Activated CD8-positive, alpha-beta T cell treated with anti-CD3 and anti-CD28 coated beads, Interleukin-2, amount 10 ng/mL, durations not matched to agents 7 days and 5 days (primary cell): ENCODE measurements at regions not wholly inside any gene's neighbourhood (a gene's known extent, or its start where the extent isn't known, plus 50 kb on each side); places are given as distances from the start of the nearest gene placed in this dataset.
A peak's percentile ranks its signal among the peaks of the same experiment; 100 is the strongest.

Experiments used
- ATAC-seq: fragments of 150-1000 bp; cut with Tn5 transposase; one replicate; pipeline ENCODE4 v1.10.0; 2021; ENCODE audit warnings: moderate library complexity
- CTCF ChIA-PET: fragments of 350-600 bp; sonication (Branson Sonifier 250); formaldehyde crosslinking; loops from one replicate; lab custom pipeline; 2021; ENCODE audit warnings: antibody characterized with exemption; lab: Charles Lee
- POLR2A ChIA-PET: fragments of 350-600 bp; sonication (Branson Sonifier 250); formaldehyde crosslinking; loops from one replicate; lab custom pipeline; 2021; ENCODE audit warnings: antibody characterized with exemption; lab: Charles Lee
- DNase-seq: peaks from one replicate; pipeline ENCODE4 v3.0.0-alpha.2; 2020
- H3K27ac Mint-ChIP-seq: one replicate; pipeline ENCODE4 v1.8.0; 2021; ENCODE audit warnings: mild to moderate bottlenecking, mixed read lengths
- H3K27me3 Mint-ChIP-seq: one replicate; pipeline ENCODE4 v1.8.0; 2021; ENCODE audit warnings: low read depth, mixed read lengths
- H3K36me3 Mint-ChIP-seq: one replicate; pipeline ENCODE4 v1.8.0; 2021; ENCODE audit warnings: low read depth, mixed read lengths
- H3K4me1 Mint-ChIP-seq: one replicate; pipeline ENCODE4 v1.8.0; 2021; ENCODE audit warnings: low read depth, mixed read lengths
- H3K4me3 Mint-ChIP-seq: one replicate; pipeline ENCODE4 v1.8.0; 2021; ENCODE audit warnings: mild to moderate bottlenecking, mixed read lengths
- H3K9me3 Mint-ChIP-seq: one replicate; pipeline ENCODE4 v1.8.0; 2022; ENCODE audit warnings: mixed read lengths; ENCODE audit not compliant: insufficient read depth

DNA sequence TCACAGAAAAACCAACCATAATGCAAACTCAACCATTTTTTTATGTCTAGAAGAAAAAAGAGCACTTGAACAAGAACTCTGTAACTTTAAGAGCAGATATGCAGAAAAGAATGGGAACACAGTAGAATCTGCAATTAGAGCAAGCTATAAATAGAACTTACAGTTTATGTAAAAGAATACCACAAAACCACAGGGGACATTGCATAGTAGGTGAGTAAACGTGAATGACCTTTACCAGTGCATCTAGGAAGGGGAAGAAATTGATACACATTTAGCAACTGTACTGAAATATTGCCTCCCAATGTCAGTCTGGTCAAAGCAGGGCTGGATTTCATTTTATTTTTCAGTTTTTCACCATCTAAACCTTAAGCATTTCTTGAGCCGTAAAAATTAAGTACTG, 242.2 kb upstream of the EDNRB start:
- ATAC-seq = no peak
- H3K9me3 Mint-ChIP-seq = no peaks in the 10 kb centered on the region
- no peak overlapping the region for H3K27ac Mint-ChIP-seq
- H3K4me3 Mint-ChIP-seq = no peak overlapping the region
- DNase-seq = no peak
- CTCF ChIA-PET = no interaction called here
- no peaks in the 10 kb centered on the region for H3K27me3 Mint-ChIP-seq
- H3K36me3 Mint-ChIP-seq = no peaks in the 10 kb centered on the region
- no peaks in the 10 kb centered on the region for H3K4me1 Mint-ChIP-seq
- POLR2A ChIA-PET = no interaction called here

DNA sequence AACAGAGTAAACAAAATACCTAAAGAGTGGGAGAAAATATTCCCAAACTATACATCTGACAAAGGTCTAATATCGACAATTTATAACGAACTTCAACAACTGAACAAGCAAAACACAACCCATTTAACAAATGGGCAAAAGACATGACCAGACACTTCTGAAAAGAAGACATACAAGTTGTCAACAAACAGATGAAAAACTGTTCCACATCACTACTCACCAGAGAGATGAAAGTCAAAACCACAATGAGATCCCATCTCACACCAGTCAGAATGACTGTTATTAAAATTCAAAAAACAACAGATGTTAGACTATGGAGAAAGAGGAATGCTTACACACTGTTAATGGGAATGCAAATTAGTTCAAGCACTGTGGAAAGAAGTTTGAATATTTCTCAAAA, 233.8 kb upstream of the EDNRB start:
- no peaks in the 10 kb centered on the region for H3K4me1 Mint-ChIP-seq
- H3K36me3 Mint-ChIP-seq = no peaks in the 10 kb centered on the region
- no peaks in the 10 kb centered on the region for H3K27me3 Mint-ChIP-seq
- no peak overlapping the region for H3K4me3 Mint-ChIP-seq
- no peaks in the 10 kb centered on the region for H3K9me3 Mint-ChIP-seq
- POLR2A ChIA-PET = interaction anchor here (0.6 kb wide), 1 partner anchor 452 kb away, joined by 3 read pairs; no protein-coding TSS in a partner anchor
- ATAC-seq (no peak), DNase-seq (no peak)
- CTCF ChIA-PET = interaction anchor here (1.6 kb wide), 1 partner anchor 15 kb away, joined by 4 read pairs; no protein-coding TSS in a partner anchor
- H3K27ac Mint-ChIP-seq = no peak overlapping the region

DNA sequence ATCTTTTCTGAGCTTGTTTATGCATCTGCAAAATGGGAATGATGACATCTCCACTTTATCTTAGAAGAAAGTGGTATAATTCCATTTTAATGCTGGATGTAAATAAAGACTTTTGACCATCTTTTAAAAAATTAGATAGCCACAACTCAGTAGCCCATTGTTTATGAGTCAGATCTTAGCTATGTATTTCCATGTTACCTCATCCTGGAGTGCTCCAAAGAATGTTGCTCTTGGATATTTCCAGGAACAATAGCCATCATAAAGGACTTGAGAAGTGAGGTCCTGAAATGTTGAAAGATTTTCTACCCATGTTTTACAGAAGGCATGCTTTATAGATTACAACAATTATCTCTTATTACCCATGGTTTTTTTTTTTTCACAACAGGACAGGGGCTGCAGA, 229.3 kb upstream of the EDNRB start:
- no peak for ATAC-seq

DNA sequence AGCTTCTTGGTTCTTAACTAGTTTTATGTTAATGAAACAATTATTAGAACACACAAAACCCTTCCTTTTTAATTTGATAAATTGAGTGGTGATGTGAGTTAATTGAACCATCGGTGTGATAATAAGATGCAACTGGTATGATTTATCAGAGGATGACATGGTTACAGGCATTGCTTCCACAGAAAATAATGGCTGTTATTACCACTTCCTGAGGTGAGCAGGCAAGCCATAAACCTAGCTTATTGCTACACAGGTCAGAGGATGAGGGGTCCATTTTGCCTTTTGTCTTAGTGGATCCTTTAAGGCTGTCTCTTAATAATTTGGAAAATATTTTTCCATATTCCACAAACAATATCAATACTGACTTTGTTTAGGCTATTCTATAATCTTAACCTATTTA, 226.6 kb upstream of the EDNRB start:
- Mint-ChIP-seq H3K27me3 (peaks cover 6% of the 10 kb centered on the region), H3K27ac (no peak overlapping the region), H3K4me1 (no peaks in the 10 kb centered on the region), H3K9me3 (no peaks in the 10 kb centered on the region), H3K4me3 (no peak overlapping the region), H3K36me3 (no peaks in the 10 kb centered on the region)
- CTCF ChIA-PET = no interaction called here
- POLR2A ChIA-PET = no interaction called here
- DNase-seq = no peak
- ATAC-seq = no peak

More for the DNA sequence above, 229.3 kb upstream of the EDNRB start:
- Mint-ChIP-seq H3K9me3 (no peaks in the 10 kb centered on the region), H3K36me3 (no peaks in the 10 kb centered on the region), H3K27ac (no peak overlapping the region), H3K27me3 (peaks cover 4% of the 10 kb centered on the region), H3K4me1 (no peaks in the 10 kb centered on the region), H3K4me3 (no peak overlapping the region)
- POLR2A ChIA-PET = no interaction called here
- CTCF ChIA-PET = interaction anchor here (1.1 to 1.8 kb wide), 2 partner anchors 10 to 27 kb away, joined by 3 to 7 read pairs; no protein-coding TSS in a partner anchor
- DNase-seq = no peak

DNA sequence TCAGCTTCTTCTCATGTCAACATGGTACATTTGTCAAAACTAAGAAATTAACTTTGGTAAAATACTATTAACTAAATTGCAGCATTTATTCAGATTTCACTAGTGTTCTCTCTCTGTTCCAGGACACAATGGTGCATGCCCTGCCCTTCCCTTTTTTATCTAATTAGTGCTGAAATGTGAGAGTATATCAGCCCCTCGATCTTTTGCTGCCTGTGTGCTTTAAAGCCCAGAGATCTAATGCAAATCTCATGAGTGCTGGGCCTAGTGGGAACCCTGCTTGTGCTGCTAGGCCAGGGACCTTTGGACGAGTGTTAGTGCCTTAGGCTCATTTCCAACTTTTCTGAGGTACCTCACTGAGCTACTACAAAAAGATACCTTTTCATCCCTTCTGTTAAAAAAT, 221.1 kb upstream of the EDNRB start:
- no peak overlapping the region for H3K27ac Mint-ChIP-seq
- POLR2A ChIA-PET = no interaction called here

DNA sequence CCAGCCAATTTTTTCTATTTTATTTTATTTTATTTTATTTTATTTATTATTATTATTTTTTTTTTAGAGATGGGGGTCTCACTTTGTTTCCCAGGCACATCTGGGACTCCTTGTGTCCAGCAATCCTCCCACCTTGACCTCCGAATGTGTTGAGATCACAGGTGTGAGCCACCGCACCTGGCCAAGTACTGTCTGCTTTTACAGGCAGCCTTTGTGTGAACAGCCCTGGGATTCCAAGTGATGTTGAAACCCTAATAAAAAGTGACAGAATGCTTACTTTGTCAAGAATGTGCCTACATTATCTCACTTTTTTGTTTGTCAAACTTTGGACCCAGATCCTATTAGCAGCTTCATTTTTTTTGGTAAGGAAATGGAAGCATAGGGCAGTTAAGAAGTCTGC, 220.1 kb upstream of the EDNRB start:
- ATAC-seq (no peak), DNase-seq (no peak)
- ChIA-PET POLR2A (interaction anchor here (0.7 kb wide), 1 partner anchor 865 kb away, joined by 4 read pairs; no protein-coding TSS in a partner anchor), CTCF (interaction anchor here (1.0 to 4.5 kb wide), 6 partner anchors 9 to 843 kb away, joined by 3 to 29 read pairs (median 6); no protein-coding TSS in a partner anchor)
- H3K36me3 Mint-ChIP-seq = no peaks in the 10 kb centered on the region
- H3K4me3 Mint-ChIP-seq = no peak overlapping the region
- H3K27me3 Mint-ChIP-seq = peaks cover 3% of the 10 kb centered on the region
- no peak overlapping the region for H3K27ac Mint-ChIP-seq
- no peaks in the 10 kb centered on the region for H3K9me3 Mint-ChIP-seq
- H3K4me1 Mint-ChIP-seq = peaks cover 6% of the 10 kb centered on the region

More for the DNA sequence above, 221.1 kb upstream of the EDNRB start:
- no peaks in the 10 kb centered on the region for H3K9me3 Mint-ChIP-seq
- H3K4me3 Mint-ChIP-seq = no peak overlapping the region
- DNase-seq (no peak), ATAC-seq (no peak)
- CTCF ChIA-PET = interaction anchor here (1.1 to 4.5 kb wide), 2 partner anchors 101 to 839 kb away, joined by 3 to 29 read pairs; no protein-coding TSS in a partner anchor
- H3K36me3 Mint-ChIP-seq = no peaks in the 10 kb centered on the region
- H3K27me3 Mint-ChIP-seq = peaks cover 4% of the 10 kb centered on the region
- H3K4me1 Mint-ChIP-seq = peaks cover 6% of the 10 kb centered on the region

DNA sequence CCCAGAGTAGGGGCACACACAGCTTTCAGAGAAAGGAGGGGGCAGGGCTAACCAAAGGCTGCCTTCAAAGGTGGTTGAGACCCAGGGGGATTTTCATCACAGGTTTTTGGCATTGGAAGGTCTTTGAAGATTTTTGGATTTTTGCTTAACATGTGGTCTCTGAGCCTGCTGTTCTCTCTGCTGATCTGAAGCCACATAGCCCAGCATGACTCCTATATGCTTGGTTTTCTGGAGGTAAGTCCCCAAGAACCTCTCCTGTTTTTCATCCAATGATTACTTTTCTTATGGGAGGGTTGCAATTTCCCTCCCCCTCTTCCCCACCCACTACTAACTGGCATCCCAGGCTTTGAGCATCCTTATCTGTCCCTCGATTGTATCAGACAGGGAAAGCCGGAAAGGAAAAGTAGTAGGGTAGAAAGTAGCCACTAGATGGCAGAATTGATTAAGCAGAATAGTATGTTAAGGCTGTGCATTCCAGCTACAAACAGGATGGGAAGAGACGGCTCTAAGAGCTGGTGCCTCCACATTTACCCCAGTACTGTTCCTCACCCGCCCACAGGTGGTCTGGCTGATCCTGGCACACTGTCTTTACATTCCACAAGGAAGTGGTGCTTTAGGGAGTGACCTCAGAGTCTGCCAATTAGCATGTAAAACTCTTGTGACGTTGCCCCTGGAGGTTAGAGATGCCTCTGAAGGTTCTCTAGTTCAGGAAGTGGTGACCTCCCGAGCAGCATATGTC, 218.9 kb upstream of the EDNRB start:
- no peak overlapping the region for H3K4me3 Mint-ChIP-seq
- peak; percentile 82 for ATAC-seq
- ChIA-PET CTCF (interaction anchor here (0.7 to 4.5 kb wide), 10 partner anchors 11 to 849 kb away, joined by 3 to 29 read pairs (median 4); no protein-coding TSS in a partner anchor), POLR2A (no interaction called here)
- H3K4me1 Mint-ChIP-seq = peaks cover 6% of the 10 kb centered on the region
- peak; percentile 23 for DNase-seq
- H3K27me3 Mint-ChIP-seq = no peaks in the 10 kb centered on the region
- no peak overlapping the region for H3K27ac Mint-ChIP-seq
- H3K9me3 Mint-ChIP-seq = no peaks in the 10 kb centered on the region
- H3K36me3 Mint-ChIP-seq = no peaks in the 10 kb centered on the region

DNA sequence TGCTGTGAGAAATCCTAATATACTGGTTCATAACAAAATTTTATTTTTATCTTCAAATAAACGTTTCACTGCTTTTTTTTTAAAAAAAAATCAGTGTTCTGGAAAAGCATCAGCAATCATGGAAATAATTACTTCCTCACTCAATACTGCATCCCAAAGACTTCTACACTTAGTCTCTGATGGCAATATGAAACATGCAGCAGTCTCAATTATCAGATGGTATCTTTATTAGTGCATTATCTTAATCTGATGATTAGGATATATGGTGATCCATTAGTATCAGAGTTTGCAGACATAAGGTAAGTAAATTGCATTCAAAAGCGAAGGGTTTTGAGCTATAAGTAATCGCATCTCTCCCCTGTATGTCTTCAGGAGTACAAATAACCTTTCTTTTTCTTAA, 218.3 kb upstream of the EDNRB start:
- H3K36me3 Mint-ChIP-seq = no peaks in the 10 kb centered on the region
- H3K4me3 Mint-ChIP-seq = no peak overlapping the region
- no peaks in the 10 kb centered on the region for H3K9me3 Mint-ChIP-seq
- no peaks in the 10 kb centered on the region for H3K27me3 Mint-ChIP-seq
- DNase-seq = no peak
- ATAC-seq = no peak
- CTCF ChIA-PET = interaction anchor here (1.2 to 4.5 kb wide), 5 partner anchors 11 to 849 kb away, joined by 3 to 29 read pairs (median 5); no protein-coding TSS in a partner anchor
- peaks cover 6% of the 10 kb centered on the region for H3K4me1 Mint-ChIP-seq
- POLR2A ChIA-PET = no interaction called here
- no peak overlapping the region for H3K27ac Mint-ChIP-seq

DNA sequence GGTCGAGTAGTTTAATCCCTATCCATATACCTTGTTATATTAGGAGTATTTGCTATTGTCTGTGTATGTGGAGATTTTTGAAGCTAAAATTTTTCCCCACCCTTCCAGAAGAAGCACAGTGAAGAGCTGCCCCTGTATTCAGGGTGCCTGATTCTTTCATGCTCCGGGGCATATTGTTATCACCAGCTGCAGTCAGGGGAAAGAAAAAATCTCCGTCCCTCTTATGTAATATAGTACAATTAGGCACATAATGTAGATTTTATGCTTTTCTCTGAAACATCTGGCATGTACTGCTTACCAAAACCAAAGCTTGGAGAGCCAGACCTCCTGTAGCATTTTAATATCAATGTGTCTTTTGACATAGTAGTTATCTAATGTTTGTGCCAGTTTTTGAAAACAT, 214.9 kb upstream of the EDNRB start:
- no peak overlapping the region for H3K4me3 Mint-ChIP-seq
- H3K27me3 Mint-ChIP-seq = no peaks in the 10 kb centered on the region
- H3K36me3 Mint-ChIP-seq = no peaks in the 10 kb centered on the region
- ATAC-seq (no peak), DNase-seq (no peak)
- CTCF ChIA-PET = interaction anchor here (1.5 kb wide), 1 partner anchor 845 kb away, joined by 3 read pairs; no protein-coding TSS in a partner anchor
- H3K4me1 Mint-ChIP-seq = peaks cover 6% of the 10 kb centered on the region
- POLR2A ChIA-PET = no interaction called here
- H3K9me3 Mint-ChIP-seq = no peaks in the 10 kb centered on the region
- H3K27ac Mint-ChIP-seq = no peak overlapping the region

DNA sequence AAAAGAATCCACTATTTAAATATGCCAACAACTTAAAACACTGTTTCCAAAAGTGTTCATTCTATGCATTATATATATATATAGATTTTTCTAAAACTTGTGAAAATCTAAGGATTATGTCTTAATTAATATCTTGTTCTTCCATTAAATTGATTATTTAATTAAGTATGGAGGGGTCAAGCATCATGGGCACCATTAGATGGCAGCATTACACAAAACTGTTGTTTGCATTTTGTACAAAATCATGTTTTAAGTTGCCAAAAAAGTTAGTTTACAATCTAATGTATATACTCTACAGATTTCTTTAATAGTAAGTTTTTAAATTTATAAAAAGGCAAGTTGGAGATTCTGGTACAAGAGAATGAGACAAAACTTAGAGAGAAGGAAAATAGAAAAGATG, 213.2 kb upstream of the EDNRB start:
- Mint-ChIP-seq H3K4me1 (no peaks in the 10 kb centered on the region), H3K27me3 (peaks cover 5% of the 10 kb centered on the region), H3K36me3 (no peaks in the 10 kb centered on the region), H3K4me3 (no peak overlapping the region), H3K27ac (no peak overlapping the region), H3K9me3 (no peaks in the 10 kb centered on the region)
- DNase-seq (no peak), ATAC-seq (no peak)
- POLR2A ChIA-PET = no interaction called here
- CTCF ChIA-PET = interaction anchor here (2.8 kb wide), 1 partner anchor 10 kb away, joined by 12 read pairs; no protein-coding TSS in a partner anchor

DNA sequence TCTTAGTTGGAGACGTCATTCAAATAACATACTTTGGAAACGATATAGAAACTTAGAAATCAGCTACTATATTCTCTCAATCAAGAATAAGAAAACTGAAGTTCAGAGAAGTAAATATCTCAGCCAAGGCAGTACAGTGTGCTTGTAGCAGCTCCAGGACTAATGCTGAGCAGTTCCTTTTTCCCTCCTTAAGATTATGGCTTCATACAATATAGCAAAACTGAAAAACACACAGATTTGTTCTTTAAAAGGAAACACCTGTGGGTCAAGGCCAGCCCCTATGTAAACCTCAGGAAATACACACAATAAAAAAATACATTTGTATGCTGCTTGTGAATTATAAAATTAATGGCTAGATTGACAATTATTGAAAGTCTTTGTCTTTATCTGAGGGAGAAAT, 212.7 kb upstream of the EDNRB start:
- POLR2A ChIA-PET = no interaction called here
- no peaks in the 10 kb centered on the region for H3K4me1 Mint-ChIP-seq
- ATAC-seq = no peak
- no peak for DNase-seq
- H3K4me3 Mint-ChIP-seq = no peak overlapping the region
- no peaks in the 10 kb centered on the region for H3K36me3 Mint-ChIP-seq
- H3K27me3 Mint-ChIP-seq = peaks cover 6% of the 10 kb centered on the region
- no peak overlapping the region for H3K27ac Mint-ChIP-seq
- CTCF ChIA-PET = interaction anchor here (2.8 kb wide), 1 partner anchor 10 kb away, joined by 12 read pairs; no protein-coding TSS in a partner anchor
- H3K9me3 Mint-ChIP-seq = no peaks in the 10 kb centered on the region

DNA sequence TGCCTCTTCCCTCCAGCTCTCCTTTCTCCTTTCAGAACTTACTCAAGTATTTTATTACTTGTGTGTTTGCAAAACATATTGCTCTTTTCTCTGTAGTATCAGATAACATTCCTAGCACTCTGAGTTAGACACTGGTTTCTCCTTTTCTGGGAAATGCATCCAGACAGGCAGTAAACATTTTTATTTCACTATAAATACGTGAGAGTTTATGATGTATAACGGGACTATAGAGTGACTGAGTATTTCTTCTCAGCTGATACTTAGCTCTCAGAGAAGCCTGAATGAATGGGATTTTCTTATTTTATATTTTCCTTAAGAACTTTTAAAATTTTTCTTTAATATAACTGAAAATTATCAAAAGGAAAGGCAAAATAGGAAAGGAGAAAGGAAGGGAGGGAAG, 211.2 kb upstream of the EDNRB start:
- Mint-ChIP-seq H3K4me1 (no peaks in the 10 kb centered on the region), H3K27me3 (peaks cover 7% of the 10 kb centered on the region), H3K4me3 (no peak overlapping the region), H3K36me3 (no peaks in the 10 kb centered on the region), H3K27ac (no peak overlapping the region), H3K9me3 (no peaks in the 10 kb centered on the region)
- DNase-seq (no peak), ATAC-seq (no peak)
- CTCF ChIA-PET = interaction anchor here (1.2 to 2.8 kb wide), 3 partner anchors 9 to 11 kb away, joined by 3 to 12 read pairs (median 5); no protein-coding TSS in a partner anchor
- POLR2A ChIA-PET = no interaction called here
